Endothelial cell (in vitro differentiated cells): ENCODE measurements at regions not wholly inside any gene's neighbourhood (a gene's known extent, or its start where the extent isn't known, plus 50 kb on each side); places are given as distances from the start of the nearest gene placed in this dataset.

Experiments used
- DNase-seq: peaks from one replicate; pipeline ENCODE4 v3.0.0; 2021; ENCODE audit warnings: low spot score
- H3K27ac Mint-ChIP-seq: one replicate; pipeline ENCODE4 v1.8.0; 2021; ENCODE audit warnings: mixed read lengths, inconsistent platforms; ENCODE audit not compliant: unreplicated experiment
- H3K27me3 Mint-ChIP-seq: one replicate; pipeline ENCODE4 v1.8.0; 2021; ENCODE audit warnings: mild to moderate bottlenecking, moderate library complexity, mixed read lengths, inconsistent platforms; ENCODE audit not compliant: unreplicated experiment
- H3K36me3 Mint-ChIP-seq: one replicate; pipeline ENCODE4 v1.8.0; 2021; ENCODE audit warnings: mild to moderate bottlenecking, low read depth, mixed read lengths, inconsistent platforms; ENCODE audit not compliant: unreplicated experiment
- H3K4me1 Mint-ChIP-seq: one replicate; pipeline ENCODE4 v1.8.0; 2021; ENCODE audit warnings: mild to moderate bottlenecking, mixed read lengths, inconsistent platforms; ENCODE audit not compliant: unreplicated experiment
- H3K4me3 Mint-ChIP-seq: one replicate; pipeline ENCODE4 v1.8.0; 2021; ENCODE audit warnings: mild to moderate bottlenecking, mixed read lengths, inconsistent platforms; ENCODE audit not compliant: unreplicated experiment
- H3K9me3 Mint-ChIP-seq: one replicate; pipeline ENCODE4 v1.8.0; 2021; ENCODE audit warnings: mixed read lengths, inconsistent platforms; ENCODE audit not compliant: unreplicated experiment
- CTCF ChIP-seq: fragments of 200-600 bp; sonication (generic); IDR thresholded peaks from one replicate; pipeline ENCODE4 v1.5.0; 2021; ENCODE audit warnings: antibody characterized with exemption; ENCODE audit not compliant: unreplicated experiment

GRCh38 chr6:12614456-12614855, 102.1 kb upstream of the PHACTR1 start:
- H3K36me3 Mint-ChIP-seq: no peaks in the 10 kb centered on the region
- DNase-seq: no peak
- H3K4me3 Mint-ChIP-seq: no peak overlapping the region
- no peaks in the 10 kb centered on the region for H3K4me1 Mint-ChIP-seq
- no peaks in the 10 kb centered on the region for H3K27me3 Mint-ChIP-seq
- H3K27ac Mint-ChIP-seq: no peak overlapping the region
- H3K9me3 Mint-ChIP-seq: no peaks in the 10 kb centered on the region
- TF ChIP-seq CTCF: no peak

- Mint-ChIP-seq H3K9me3 (no peaks in the 10 kb centered on the region), H3K27ac (no peak overlapping the region), H3K36me3 (no peaks in the 10 kb centered on the region), H3K4me3 (no peak overlapping the region), H3K4me1 (no peaks in the 10 kb centered on the region), H3K27me3 (no peaks in the 10 kb centered on the region)
- no peak for DNase-seq
- no peak for TF ChIP-seq CTCF
Measured at GRCh38 chr6:12618296-12618695, 98.3 kb upstream of the PHACTR1 start.

GRCh38 chr6:12621754-12622153, 94.8 kb upstream of the PHACTR1 start:
- Mint-ChIP-seq H3K36me3 (no peaks in the 10 kb centered on the region), H3K27ac (no peak overlapping the region), H3K9me3 (no peaks in the 10 kb centered on the region), H3K4me1 (no peaks in the 10 kb centered on the region), H3K4me3 (no peak overlapping the region), H3K27me3 (no peaks in the 10 kb centered on the region)
- TF ChIP-seq CTCF: no peak
- no peak for DNase-seq

- no peaks in the 10 kb centered on the region for H3K27me3 Mint-ChIP-seq
- no peak for TF ChIP-seq CTCF
- H3K4me1 Mint-ChIP-seq: no peaks in the 10 kb centered on the region
- no peaks in the 10 kb centered on the region for H3K36me3 Mint-ChIP-seq
- no peak for DNase-seq
- no peak overlapping the region for H3K4me3 Mint-ChIP-seq
- no peaks in the 10 kb centered on the region for H3K9me3 Mint-ChIP-seq
- H3K27ac Mint-ChIP-seq: no peak overlapping the region
Measured at GRCh38 chr6:12622566-12622965, 94.0 kb upstream of the PHACTR1 start.

GRCh38 chr6:12624142-12624837, 92.3 kb upstream of the PHACTR1 start:
- no peak for TF ChIP-seq CTCF
- no peak for DNase-seq
- Mint-ChIP-seq H3K4me1 (no peaks in the 10 kb centered on the region), H3K9me3 (no peaks in the 10 kb centered on the region), H3K27me3 (no peaks in the 10 kb centered on the region), H3K36me3 (no peaks in the 10 kb centered on the region), H3K27ac (no peak overlapping the region), H3K4me3 (no peak overlapping the region)
